VCaP (cell line): ENCODE measurements at regions not wholly inside any gene's neighbourhood (a gene's known extent, or its start where the extent isn't known, plus 50 kb on each side); places are given as distances from the start of the nearest gene placed in this dataset.

ENCODE experiments used
- H3K27ac ChIP-seq: fragments of 450-650 bp; 2 replicates; pipeline ENCODE4 v1.5.1; 2017
- TF ChIP-seq, protein P1 (sequence below): fragments of 450-650 bp; conservative IDR thresholded peaks from 2 replicates; pipeline ENCODE4 v1.5.1; 2017; ENCODE audit warnings: mild to moderate bottlenecking, moderate library complexity

DNA sequence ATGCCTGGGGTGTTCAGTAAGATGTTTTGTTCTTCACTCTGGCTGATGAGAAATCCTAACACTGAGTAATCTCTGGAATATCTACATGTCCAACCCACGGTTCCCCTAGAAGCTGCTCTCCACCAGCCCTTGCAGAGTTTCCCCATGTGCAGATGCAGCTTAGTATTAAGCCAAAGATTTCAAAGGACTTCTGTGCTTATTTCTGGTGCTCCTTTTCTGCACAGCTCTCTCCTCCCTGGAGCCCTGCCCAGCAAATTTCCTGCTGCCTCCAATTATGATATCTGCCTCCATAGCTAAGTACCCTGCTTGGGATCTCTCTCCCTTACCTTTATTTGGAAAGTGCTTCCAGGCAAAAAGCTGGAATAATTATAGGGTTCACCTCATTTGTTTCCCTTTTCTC, 949.3 kb downstream of the BCL11A start:
- TF ChIP-seq, protein P1, sequence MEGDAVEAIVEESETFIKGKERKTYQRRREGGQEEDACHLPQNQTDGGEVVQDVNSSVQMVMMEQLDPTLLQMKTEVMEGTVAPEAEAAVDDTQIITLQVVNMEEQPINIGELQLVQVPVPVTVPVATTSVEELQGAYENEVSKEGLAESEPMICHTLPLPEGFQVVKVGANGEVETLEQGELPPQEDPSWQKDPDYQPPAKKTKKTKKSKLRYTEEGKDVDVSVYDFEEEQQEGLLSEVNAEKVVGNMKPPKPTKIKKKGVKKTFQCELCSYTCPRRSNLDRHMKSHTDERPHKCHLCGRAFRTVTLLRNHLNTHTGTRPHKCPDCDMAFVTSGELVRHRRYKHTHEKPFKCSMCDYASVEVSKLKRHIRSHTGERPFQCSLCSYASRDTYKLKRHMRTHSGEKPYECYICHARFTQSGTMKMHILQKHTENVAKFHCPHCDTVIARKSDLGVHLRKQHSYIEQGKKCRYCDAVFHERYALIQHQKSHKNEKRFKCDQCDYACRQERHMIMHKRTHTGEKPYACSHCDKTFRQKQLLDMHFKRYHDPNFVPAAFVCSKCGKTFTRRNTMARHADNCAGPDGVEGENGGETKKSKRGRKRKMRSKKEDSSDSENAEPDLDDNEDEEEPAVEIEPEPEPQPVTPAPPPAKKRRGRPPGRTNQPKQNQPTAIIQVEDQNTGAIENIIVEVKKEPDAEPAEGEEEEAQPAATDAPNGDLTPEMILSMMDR: no peak
- no peak overlapping the region for H3K27ac ChIP-seq

DNA sequence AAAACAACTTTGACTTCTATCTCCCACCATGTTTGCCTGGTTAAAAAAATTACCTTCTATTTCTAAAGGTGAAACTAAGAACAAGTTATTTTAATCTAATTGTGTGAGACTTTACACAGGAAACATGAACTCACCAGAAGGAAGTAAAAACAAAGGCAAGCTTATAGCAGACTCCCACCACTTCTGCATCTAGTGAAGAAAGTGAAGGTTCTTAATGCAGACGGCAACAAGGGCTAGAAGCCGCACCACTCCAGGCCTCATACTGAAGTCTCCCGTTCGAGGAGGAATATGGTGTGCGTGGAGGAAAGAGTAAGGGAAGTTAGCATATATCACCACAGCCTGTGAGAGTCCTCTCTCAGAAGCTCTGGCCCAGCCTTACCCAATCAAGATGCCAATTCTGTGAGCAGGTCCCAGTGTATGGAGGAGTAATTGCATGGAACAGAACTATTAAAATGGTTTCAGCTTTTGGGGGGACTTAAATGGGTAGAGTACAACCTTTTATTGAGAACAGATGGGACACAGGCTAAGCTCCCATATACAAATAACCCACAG, 958.7 kb downstream of the BCL11A start:
- no peak overlapping the region for H3K27ac ChIP-seq

DNA sequence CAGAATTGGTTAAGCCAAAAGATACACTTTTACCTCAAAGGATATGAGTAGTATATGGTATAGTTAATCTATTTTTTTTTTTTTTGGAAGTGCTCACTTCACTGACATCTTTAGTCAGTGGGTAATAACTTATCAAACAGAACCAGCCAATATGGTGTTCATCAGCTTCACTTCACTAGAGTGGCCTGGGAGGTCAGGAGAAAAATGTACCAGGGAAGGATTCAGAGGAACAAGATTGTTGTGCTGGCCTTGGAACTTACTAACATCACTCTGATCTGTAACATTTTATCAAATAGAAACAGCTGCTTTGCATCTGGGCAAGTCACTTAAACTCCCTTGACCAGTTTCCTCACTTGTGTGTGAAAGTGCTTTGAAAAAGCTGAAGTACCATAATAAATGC, 962.7 kb downstream of the BCL11A start:
- H3K27ac ChIP-seq: no peak overlapping the region
- TF ChIP-seq, protein P1: no peak

More for the DNA sequence above, 958.7 kb downstream of the BCL11A start:
- TF ChIP-seq, protein P1: no peak

DNA sequence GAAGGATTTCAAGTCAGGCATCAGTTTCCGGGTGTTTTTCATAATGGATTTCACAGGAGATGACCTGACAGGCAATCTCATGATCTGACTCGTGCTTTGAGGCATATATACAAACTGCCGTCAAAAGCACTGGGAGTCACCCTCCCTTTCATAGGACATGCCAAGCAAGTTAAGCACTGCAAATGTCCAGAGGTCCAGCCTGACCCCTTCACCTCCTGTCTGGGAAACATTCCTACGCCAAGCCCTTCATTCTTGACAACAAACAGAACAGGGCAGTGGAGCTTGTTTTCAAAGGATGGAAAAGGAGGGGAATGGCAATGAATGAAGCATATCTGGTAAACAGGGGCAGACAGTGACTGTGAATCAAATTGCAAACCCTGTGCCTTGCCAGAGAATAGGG, 963.6 kb downstream of the BCL11A start:
- H3K27ac ChIP-seq: no peak overlapping the region
- TF ChIP-seq, protein P1: no peak

DNA sequence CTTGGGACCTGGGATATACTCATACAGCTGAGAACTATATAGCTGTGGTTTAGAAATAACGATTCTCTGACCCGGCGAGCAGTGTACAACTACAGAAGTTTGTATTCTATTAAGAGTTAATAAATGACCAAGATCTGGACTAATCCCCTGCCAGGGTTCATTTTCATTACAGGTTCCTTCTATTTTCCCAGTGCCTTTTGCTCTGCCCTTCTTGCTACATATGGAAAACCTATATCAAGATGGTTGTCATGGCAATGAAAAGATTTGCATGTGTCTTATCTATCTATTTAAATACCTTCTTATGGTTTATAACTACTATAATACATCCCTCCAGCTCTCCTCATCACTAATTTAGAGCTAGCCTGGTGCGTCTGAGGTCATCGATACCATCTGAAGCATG, 965.2 kb downstream of the BCL11A start:
- TF ChIP-seq, protein P1: no peak
- no peak overlapping the region for H3K27ac ChIP-seq

DNA sequence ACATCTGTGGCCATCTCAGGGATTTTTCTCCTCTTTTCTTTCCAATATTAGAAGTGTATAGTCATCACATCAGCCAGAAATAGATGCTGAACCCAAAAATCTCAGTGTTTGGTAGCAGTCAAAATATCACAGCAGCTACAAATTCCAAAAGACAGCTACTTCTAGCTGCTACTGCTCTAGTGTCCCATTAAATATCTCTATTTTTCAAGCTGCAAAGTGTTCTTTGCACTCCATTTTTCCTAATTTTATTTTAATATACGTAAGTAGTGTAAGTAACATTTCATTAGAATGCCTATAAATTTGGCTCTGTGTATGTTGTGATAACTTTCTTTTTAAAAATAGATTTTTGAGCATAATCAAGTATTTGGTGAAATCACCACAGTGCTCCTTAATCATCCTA, 967.3 kb downstream of the BCL11A start:
- TF ChIP-seq, protein P1: no peak
- no peak overlapping the region for H3K27ac ChIP-seq

DNA sequence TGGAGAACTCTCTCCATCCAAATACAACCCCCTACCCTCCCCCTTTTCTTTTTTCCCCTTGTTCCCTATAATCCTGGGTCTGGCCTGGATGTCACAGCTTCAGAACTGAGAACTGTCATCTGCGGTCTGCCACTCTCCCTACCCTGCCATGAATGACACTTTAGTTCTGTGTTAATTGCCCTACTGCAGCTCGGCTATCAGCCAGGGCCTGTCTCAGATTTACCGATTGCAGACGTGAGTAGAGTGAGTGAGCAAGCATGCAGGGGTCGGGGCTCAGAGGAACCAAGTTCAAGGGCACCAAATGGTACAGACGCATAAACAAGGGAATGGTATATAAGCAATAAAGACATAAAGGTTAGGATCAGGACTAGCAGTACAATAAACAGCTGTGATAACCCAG, 967.8 kb downstream of the BCL11A start:
- H3K27ac ChIP-seq: no peak overlapping the region
- TF ChIP-seq, protein P1: no peak
